ENCODE measurements at regions not wholly inside any gene's neighbourhood (a gene's known extent, or its start where the extent isn't known, plus 50 kb on each side); places are given as distances from the start of the nearest gene placed in this dataset.
A peak's percentile ranks its signal among the peaks of the same experiment; 100 is the strongest.

- DNase-seq (ENCODE audit: insufficient read length, low spot score) (no peak), FAIRE-seq (peak; percentile 81)
- peak; percentile 65 for TF ChIP-seq CTCF (IDR thresholded peaks at IDR 0.05; ENCODE audit: insufficient read depth, missing control alignments)
Measured at GRCh38 chr3:76570436-76571057, 469.4 kb upstream of the ROBO2 start.

GRCh38 chr3:76576201-76576600, 463.7 kb upstream of the ROBO2 start:
- no peak for FAIRE-seq
- TF ChIP-seq CTCF (IDR thresholded peaks at IDR 0.05; ENCODE audit: insufficient read depth, missing control alignments) = no peak
- DNase-seq (ENCODE audit: insufficient read length, low spot score) = no peak

DNA sequence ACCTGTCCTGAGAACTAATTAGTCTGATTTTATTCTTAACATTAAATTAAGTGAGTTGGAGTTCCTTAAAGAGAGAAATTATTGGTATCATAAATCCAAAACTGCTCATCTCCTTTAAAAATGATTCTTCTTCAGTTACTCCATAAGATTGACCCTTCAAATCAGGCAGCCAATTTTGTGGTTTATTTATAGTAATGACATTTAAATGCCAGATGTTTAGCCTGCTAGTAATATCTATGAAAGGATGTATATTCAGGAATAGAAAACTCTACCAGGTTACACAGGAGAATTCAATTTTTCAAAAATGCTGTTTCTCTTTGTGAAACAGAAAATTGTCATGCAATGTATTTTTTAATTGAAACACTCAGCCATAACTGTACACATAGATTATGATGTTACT, 457.8 kb upstream of the ROBO2 start:
- no peak for DNase-seq (ENCODE audit: insufficient read length, low spot score)
- no peak for TF ChIP-seq CTCF (IDR thresholded peaks at IDR 0.05; ENCODE audit: insufficient read depth, missing control alignments)
- peak; percentile 53 for FAIRE-seq

- FAIRE-seq (peak; percentile 41), DNase-seq (ENCODE audit: insufficient read length, low spot score) (no peak)
- TF ChIP-seq CTCF (IDR thresholded peaks at IDR 0.05; ENCODE audit: insufficient read depth, missing control alignments) = no peak
Measured at GRCh38 chr3:76582632-76583378, 457.1 kb upstream of the ROBO2 start.

- no peak for DNase-seq (ENCODE audit: insufficient read length, low spot score)
- peak; percentile 61 for TF ChIP-seq CTCF (IDR thresholded peaks at IDR 0.05; ENCODE audit: insufficient read depth, missing control alignments)
- peak; percentile 56 for FAIRE-seq
Measured at GRCh38 chr3:76585794-76586392, 454.0 kb upstream of the ROBO2 start.

DNA sequence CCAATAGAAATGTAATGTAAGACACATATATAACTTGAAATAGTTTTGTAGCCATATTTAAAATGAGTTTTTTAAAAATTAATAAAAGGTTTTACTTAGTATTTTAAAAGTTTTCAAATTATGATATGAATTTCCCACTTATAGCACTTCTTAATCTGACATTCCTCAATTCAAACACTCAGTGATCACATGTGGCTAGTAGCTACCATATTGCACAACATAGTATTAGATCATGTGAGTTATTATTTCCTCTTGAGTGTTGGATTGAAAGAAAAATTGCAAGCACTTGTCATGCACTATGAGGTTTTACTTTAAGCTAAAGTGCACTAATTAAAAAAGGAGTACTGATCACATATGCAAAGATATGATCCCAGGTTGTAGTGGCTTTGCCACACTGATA, 453.4 kb upstream of the ROBO2 start:
- DNase-seq (ENCODE audit: insufficient read length, low spot score) = no peak
- no peak for TF ChIP-seq CTCF (IDR thresholded peaks at IDR 0.05; ENCODE audit: insufficient read depth, missing control alignments)
- FAIRE-seq = no peak

GRCh38 chr3:76610150-76610549, 429.7 kb upstream of the ROBO2 start:
- FAIRE-seq (no peak), DNase-seq (ENCODE audit: insufficient read length, low spot score) (no peak)
- TF ChIP-seq CTCF (IDR thresholded peaks at IDR 0.05; ENCODE audit: insufficient read depth, missing control alignments) = no peak

All from D721Med (cell line).